Medulla oblongata (tissue), 1 donor: ENCODE measurements at regions not wholly inside any gene's neighbourhood (a gene's known extent, or its start where the extent isn't known, plus 50 kb on each side); places are given as distances from the start of the nearest gene placed in this dataset.
"Not testable (repeated sequence)": the region's sequence is repeated elsewhere in the genome, so short reads cannot be mapped to it uniquely, and the experiment has no call there.

Experiments
- DNase-seq: peaks from one replicate; pipeline ENCODE4 v3.0.0-alpha.2; 2015; ENCODE audit errors: extremely low spot score

DNA sequence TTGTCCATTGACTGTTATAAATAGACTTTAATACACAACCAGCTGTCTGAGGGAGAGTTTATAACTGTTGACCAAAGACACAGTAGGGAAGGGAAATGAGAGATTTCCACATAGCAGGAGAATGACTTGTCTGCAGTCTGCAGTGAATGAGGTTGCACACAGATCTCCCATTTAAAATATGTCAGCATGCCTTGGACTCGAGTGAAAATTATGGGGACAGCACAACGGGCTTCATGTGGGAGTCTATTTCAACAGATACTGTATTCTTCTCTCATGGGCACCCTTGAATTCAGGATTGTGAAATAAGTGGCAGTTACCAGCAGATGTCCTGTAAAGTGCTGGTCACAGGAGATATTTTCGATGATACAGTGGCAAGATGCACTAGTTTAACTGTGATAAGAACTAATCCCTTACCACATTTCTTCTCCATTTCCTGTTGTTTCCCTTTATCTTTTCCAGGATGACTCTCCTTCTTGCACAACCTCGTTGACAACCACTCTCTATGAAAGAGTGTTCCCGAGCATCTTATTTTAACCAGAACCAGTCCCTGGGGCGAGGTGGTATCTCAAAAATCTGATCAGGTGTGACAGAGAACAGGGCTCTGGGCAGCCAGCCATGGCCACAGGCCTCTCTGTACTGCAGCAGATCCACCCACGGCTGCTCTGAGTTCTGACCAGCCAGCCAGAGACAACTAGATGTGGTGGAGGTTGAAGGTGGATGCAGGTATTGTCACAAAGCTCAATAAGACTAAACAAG, 51.5 kb upstream of the MAP3K1 start:
- peak; percentile 35 for DNase-seq

DNA sequence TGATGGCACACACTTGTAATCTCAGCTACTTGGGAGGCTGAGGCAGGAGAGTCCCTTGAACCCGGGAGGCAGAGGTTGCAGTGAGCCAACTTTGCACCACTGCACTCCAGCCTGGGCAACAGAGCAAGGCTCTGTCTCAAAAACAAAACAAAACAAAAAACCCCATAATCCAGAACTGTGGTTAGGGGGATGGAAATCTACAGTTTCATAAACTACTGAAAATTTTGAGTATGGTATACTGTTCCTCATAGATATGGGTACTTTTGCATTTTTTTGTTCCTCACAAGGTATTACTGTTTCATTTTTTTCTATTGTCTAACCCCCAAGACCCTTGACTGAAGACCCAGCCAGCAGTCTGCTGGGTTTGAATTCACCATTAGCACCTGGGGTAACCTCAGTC, 52.2 kb upstream of the MAP3K1 start:
- no peak for DNase-seq

DNA sequence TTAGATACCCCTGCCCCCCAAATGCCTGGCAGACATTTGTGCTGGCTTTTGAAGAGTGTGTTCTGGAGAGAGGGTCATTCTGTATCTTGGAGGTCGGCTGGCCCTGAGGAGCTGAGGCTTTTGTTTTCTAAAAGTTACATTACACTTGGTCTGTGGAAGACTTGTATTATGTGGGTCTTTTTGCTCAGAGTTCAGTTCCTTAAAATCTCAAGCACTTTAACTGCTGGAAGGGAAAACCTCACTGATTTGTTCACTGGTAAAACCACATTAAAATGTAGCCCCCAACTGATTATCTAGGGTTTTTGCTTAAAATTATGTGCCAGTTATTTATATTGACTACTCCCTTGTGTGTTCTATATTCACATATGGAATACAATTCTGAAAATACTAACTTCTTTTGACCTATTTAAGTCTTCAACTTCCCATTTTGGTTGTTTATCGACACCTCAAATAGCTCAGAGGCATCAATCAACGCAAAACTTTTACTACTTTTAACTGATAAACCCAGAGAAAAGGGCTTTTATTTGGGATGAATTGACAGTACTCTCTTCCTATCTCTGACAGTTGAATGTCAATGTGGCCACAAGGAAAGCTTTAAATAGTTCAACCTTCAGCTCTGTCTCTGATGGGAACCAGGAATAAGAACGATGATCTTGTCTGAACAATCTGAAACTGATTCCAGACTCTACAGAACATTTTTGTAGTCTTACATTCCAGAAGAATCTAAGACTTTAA, 54.0 kb upstream of the MAP3K1 start:
- DNase-seq: peak; percentile 21

DNA sequence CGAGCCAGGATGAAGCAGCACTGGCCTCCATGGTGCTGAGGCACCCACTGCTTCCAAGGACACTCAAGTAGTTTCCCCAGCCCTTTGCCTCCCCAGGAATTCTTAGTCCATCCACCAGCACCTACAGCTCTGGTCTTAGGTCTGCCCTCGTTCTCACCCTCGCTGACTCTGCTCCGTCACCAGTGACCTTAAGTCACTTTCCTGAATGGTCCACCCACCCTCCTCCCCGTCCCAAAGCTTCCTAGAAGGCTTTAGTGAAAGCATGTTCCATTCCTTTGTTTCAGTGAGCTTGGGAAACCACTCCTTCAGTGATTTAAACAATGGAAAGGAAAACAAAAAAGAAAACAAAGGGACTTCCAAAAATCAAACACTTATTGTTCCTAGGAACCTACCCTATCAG, 54.6 kb upstream of the MAP3K1 start:
- no peak for DNase-seq

DNA sequence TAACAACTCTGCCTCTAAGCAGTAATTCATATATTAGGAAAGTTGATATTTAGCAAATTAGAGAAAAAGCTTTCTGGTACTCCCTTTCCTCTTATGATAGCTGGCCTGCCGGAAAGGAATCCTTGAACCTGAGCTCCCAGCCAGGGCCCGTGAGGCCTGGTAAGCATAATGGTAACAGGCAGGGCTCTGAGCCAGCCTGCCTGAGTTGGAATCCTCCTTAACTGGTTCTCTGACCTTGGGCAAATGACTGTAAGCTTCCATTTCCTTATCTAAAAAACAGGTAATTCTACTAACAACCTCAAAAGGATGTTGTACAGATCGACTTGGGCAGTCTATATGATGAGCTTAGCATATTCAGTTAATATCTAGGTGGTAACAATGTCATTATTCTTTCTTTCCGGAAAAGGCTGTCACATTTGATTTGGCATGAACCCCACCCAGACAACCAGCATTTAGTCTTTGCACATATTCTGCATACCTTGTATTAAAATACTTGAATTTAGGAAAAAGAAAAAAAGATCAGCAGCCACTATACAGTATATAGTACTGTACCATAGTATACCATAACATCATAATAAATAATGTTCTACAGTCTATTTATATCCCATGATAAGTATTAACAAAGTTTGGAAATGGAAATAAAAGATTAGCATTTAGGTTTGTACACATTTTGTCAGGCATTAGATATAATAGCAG, 55.7 kb upstream of the MAP3K1 start:
- DNase-seq: no peak

DNA sequence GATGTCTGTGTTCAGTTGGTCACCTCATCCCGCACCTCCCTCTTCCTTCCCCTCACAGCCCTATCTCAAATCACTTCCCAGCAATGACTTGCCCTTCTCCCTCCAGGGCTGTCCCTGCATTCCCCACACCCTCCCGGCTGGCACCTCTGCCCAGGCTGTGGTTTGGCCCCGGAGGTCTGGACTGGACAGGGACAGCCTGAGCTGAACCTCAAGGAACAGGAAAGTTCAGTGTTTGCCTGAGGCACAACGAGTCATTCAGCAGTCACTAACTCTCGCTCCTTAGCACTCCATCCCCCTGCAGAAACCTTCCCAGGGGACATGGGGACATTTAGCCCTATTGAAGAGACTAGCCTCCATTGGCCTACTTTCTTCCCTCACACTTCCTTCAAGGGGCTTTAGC, 58.3 kb upstream of the MAP3K1 start:
- DNase-seq: no peak

DNA sequence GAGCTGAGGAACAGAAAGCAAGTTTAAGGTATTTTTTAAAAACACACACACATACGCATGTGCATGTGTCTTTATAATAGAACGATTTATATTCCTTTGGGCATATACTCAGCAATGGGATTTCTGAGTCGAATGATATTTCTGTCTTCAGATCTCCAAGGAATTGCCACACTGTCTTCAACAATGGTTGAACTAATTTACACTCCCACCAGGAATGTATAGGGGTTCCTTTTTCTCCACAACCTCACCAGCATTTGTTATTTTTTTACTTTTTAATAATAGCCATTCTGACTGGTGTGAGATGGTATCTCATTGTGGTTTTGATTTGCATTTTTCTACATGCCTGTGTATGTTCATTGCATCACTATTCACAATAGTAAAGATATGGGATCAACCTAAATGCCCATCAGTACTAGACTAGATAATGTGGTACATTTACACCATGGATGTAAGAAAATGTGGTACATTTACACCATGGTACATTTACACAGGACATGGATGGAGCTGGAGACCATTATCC, 60.3 kb upstream of the MAP3K1 start:
- no peak for DNase-seq

DNA sequence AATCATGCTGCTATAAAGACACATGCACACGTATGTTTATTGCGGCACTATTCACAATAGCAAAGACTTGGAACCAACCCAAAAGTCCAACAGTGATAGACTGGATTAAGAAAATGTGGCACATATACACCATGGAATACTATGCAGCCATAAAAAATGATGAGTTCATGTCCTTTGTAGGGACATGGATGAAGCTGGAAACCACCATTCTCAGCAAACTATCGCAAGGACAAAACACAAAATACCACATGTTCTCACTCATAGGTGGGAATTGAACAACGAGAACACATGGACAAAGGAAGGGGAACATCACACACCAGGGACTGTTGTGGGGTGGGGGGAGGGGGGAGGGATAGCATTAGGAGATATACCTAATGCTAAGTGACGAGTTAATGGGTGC, 61.8 kb upstream of the MAP3K1 start:
- DNase-seq: not testable (repeated sequence)

DNA sequence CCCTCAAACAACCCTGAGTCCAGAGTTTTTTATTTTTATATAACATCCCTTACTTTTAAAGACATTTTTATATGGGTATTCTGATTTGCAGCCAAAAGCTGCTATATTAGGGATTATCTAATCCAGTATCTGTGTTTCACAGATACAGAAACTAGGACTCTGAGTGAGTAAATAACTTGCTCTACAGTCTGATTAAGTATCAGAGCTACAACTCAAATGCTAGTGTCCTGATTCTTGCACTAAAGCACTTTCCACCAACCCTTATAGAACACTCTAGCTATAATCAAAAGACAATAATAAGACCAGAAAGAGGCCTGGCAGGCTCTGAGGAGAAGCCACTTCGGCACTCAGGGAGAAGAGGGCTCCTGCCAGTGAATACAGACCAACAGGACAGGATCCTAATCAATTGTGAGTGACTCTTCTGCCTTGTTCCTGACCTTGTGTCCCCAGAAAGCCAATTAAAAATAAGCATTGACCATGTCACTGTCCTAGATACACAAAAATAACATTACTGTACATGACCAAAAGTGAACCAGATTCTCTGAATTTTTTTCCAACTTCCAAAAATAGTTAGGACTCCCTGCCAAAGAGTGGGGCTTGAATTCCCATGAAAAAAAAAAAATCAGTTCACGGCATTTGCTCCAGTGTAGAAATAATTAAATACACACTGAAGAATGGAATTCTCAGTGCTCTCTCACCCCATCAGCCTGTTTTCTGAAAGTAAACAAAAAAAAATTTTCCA, 63.6 kb upstream of the MAP3K1 start:
- no peak for DNase-seq

DNA sequence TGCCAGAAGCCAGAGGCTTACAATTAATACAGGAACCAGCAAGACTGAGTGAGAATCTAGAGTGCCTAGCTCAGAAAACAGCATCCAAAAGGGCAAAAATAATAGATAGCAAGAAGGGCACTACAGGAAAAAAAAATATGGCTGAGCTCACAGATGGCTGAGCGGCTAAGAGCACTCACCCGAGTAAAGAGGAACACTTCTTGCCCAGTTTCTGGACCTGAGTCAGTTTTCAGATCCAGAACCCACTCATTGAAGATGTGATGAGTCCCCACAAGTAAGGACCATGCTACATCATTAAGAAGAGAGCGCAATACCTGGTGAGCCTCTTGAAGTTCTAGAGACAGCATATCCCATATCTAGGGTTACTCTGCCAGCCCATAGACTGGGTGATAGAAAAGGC, 65.5 kb upstream of the MAP3K1 start:
- no peak for DNase-seq

DNA sequence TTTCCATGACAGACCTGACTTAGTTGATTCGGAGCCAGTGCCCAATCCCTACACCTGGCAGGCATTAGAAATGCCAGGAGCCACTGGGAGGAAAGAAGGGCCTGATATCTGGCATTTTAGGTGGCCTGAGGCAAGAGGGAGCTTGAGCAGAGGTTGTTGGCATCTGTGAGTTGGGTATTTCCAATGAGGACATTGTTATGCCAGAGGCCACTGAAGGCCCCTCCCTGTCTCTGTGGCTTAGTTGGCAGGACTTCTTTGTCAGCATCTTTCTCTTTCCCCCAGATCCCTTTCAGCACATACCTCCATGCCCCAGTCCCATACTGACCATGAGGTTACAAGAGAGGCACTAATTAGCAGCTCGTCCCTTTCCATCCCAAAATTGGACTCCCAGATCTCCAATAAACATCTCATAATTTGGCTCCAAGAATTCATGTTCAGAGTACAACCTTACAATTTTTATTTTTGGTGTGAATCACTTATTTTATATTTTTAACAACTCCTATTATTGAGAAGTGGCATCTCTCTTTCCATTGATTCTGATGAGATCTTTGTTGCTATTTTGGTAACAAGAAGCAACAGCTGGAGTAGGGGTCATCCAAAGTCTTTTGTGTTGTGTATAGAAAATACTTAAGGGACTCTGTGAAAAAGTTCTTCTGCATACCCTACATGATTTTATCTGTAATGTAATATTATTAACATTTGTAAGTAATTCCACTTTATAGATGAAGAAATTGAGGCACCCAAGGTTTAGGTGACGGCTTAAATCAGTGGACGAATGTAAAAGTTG, 68.6 kb upstream of the MAP3K1 start:
- DNase-seq: no peak

DNA sequence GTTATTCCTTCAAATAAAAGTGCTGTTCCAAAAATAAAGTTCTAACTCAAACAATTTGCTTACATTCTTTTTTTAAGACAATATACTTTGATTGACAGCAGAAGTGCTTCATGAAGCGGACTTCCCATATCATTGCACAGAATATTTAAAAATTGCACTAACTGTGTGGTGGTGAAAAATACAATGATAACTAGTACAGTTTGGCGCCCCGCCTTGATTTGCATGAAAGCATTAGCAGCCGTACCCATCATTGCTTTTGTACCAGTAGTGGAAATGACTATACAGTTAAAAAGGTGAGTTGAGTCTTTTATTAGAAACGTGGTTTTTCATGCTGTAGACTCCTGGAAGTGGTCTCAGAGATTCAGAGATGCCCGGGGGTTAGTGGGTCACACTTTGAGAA, 69.5 kb upstream of the MAP3K1 start:
- DNase-seq: no peak

DNA sequence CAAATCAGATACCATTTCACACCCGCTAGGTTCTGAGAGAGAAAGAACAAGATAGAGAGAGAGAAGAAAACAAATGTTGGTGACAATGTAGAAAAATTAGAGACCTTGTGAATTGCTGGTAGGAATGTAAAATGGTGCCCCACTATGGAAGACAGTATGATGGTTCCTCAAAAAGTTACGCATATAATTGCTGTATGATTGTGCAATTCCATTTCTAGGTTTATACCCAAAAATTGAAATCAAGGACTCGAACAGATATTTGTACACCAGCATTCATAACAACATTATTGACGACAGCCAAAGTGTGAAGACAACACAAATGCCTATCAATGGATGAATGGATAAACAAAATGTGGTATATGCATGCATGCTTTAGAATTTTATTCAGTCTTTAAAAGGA, 74.5 kb upstream of the MAP3K1 start:
- no peak for DNase-seq

DNA sequence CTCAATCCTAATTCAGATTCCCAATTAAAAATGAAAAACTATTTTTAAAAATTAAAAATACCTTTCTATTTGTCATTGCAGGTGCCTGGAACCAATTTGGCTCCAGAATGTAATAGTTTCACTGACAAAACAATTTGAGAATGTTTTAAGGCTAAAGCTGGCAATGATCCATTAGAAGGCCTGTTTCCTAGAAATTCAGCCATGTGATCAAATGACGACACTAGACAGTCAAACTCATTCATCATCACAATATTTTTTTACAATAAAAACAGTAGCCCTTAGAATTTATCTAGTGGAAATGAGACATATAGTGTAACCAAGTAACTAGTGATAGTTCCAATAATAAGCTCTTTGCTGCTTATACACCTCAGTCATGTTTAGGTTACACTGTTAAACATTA, 75.4 kb upstream of the MAP3K1 start:
- no peak for DNase-seq

DNA sequence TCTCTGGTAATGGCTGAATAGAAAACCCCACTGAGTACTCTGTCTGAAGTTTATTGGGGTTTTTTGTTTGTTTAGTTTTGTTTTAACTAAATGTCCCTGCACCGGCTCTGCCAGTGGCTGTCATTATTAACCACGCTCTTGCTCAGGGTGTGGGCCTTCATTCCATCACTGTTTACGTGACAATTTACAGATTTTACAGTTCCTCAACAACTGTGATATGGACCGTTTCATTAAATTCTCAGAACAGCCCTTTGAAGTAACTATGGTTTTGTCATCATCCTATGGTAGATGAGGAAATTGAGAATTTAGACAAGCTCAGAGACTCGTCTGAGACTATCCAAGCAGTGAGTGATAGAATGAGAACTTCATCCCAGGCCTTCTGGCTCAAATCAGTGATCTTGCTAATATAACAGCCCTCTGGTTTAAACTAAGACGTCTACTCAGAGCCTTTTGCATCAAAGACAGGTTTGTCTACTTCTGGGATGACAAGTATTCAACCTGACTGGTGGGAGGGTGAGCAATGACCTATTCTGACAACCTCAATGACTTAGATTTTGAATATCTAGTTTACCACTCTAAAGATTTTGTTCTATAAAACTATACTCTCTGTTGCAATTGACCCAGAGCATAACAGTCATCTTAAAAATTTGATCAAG, 77.3 kb upstream of the MAP3K1 start:
- DNase-seq: no peak

DNA sequence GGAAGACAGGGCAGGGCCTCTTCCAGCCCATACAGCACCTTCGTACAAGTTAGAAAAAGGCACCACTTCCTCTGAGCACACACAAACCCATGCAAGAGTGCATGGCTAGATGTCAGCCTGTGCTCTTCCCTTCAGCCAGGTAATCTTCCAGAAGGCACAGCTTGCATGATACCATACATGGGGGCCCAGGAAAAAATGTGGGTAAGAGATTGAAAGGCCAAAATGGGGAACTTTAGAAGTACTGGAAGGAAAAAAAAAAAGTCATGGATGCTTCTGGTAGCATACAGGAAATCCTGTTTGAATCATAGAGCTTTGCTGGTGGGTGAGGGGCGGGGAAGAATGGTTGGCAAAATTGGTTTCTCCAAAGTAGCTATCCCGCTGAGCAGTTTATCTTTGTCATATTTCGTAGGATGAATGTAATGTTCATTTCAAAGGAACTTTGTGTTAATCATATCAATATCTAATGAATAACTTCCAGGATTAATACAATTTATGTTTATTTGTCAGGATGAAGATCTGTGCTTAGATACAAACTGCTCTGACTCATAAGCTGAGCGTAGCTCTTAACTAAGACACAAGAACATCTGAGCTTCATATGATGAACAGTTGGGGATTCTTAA, 78.2 kb upstream of the MAP3K1 start:
- no peak for DNase-seq

DNA sequence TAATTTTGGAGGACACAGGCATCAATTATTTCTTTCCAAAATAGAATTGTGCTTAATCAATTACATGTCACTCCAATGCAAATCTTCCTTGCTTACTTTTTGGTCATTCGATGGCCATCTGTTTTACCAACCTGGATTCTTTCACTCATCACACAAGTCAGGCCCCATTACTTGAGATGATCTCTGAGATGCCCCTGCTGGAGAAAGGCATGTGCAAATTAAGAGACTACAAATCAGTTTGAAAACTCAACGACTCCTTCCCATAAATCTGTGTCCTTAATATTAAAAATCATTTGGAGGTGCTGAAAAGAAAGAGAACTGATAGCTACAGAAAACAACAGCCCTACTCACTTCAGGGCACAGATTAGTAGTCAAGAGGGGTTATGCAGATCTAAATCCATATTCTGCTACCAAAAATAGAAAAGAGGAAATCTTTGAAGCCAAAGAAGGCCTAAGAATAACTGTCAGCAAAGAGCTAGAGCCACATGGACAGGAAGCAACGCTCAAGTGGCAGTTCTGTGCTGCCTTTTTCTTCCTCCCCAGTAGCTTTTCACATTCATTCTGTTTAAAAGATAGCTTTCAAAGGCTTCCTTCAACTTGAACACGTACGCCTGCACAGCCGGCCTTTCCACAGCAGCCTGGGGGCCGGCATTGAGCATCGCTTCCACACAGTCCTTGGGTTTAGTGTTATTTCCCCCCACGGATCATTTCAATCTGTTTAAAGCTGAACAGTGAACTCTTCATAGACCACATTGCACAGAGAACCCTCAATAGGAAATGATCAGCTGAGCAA, 79.3 kb upstream of the MAP3K1 start:
- peak; percentile 67 for DNase-seq

DNA sequence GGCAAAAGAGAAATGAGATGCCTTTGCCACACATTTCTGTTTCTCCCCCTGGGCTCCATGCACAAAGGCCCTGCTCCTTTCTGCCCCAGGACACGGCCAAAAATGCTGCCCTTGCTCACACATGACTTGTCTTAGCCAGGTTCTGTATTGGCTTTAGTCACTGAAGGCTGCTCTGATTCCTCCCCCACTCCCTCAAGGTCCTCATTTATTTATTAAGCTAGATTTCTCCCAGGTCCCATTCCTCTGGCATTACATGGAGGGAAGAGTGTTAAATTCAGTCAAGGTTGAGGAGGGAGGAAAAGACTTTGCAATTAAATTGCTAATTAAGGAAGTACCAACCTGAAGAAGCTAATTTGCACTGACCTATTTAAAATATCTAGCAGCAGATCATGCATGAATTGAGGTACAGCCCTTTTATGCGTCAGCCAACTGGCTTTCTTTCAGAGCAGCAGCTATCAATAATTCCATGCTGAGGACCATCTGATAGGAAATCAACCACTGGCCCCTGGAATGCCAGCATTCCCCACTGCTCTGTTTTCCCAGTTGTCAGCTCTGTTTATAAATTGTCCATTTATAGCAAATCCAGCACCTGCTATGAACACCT, 81.2 kb upstream of the MAP3K1 start:
- DNase-seq: no peak

DNA sequence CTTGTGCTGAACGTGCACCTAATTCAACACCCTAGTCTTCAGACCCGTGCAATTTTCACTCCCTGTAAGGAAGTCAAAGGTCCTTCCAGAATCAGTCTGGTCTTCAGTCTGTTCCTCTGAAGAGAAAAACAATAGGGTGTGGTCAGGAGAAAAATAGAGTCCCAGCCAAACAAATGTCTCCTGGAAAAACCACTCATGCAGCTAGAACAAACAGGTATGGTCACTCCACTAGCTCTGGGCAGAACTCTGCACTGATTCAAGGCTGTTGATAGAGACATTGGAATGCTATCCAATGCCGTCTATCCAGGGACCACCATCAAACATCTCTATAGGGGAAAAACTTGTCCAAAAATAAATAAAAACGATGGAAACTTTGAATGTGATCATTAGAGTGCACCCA, 81.8 kb upstream of the MAP3K1 start:
- DNase-seq: no peak
